ENCODE measurements at regions not wholly inside any gene's neighbourhood (a gene's known extent, or its start where the extent isn't known, plus 50 kb on each side); places are given as distances from the start of the nearest gene placed in this dataset.

GRCh38 chr4:43992552-43992951, 456.1 kb downstream of the KCTD8 start:
- DNase-seq (ENCODE audit: low spot score) (no peak), ATAC-seq (ENCODE audit: low FRiP score) (no peak)
- TF ChIP-seq CTCF (IDR thresholded peaks at IDR 0.05) = no peak

GRCh38 chr4:43993196-43993902, 455.3 kb downstream of the KCTD8 start:
- ATAC-seq (ENCODE audit: low FRiP score) (no peak), DNase-seq (ENCODE audit: low spot score) (no peak)
- no peak for TF ChIP-seq CTCF (IDR thresholded peaks at IDR 0.05)

GRCh38 chr4:43999669-44000068, 448.9 kb downstream of the KCTD8 start:
- no peak for TF ChIP-seq CTCF (IDR thresholded peaks at IDR 0.05)
- DNase-seq (ENCODE audit: low spot score) (no peak), ATAC-seq (ENCODE audit: low FRiP score) (no peak)

- no peak for TF ChIP-seq CTCF (IDR thresholded peaks at IDR 0.05)
- DNase-seq (ENCODE audit: low spot score) = no peak
- ATAC-seq (ENCODE audit: low FRiP score) = no peak
Measured at GRCh38 chr4:44002368-44002767, 446.2 kb downstream of the KCTD8 start.

- DNase-seq (ENCODE audit: low spot score) (no peak), ATAC-seq (ENCODE audit: low FRiP score) (no peak)
- TF ChIP-seq CTCF (IDR thresholded peaks at IDR 0.05) = no peak
Measured at GRCh38 chr4:44016570-44017421, 431.8 kb downstream of the KCTD8 start.

- ATAC-seq (ENCODE audit: low FRiP score) = no peak
- no peak for TF ChIP-seq CTCF (IDR thresholded peaks at IDR 0.05)
- DNase-seq (ENCODE audit: low spot score) = no peak
Measured at GRCh38 chr4:44017422-44017739, 431.2 kb downstream of the KCTD8 start.

GRCh38 chr4:44019721-44020120, 428.9 kb downstream of the KCTD8 start:
- no peak for ATAC-seq (ENCODE audit: low FRiP score)
- DNase-seq (ENCODE audit: low spot score) = no peak
- TF ChIP-seq CTCF (IDR thresholded peaks at IDR 0.05) = no peak
